Mammary epithelial cell (primary cell): ENCODE measurements at regions not wholly inside any gene's neighbourhood (a gene's known extent, or its start where the extent isn't known, plus 50 kb on each side); places are given as distances from the start of the nearest gene placed in this dataset.
"Not testable (repeated sequence)": the region's sequence is repeated elsewhere in the genome, so short reads cannot be mapped to it uniquely, and the experiment has no call there.

Experiments
- CTCF ChIP-seq, 2 donors: IDR thresholded peaks in 1 of 2; conservative IDR thresholded peaks in 1 of 2; 2 replicates each; pipeline ENCODE4 v1.5.1; 2011 to 2012; ENCODE audit warnings: inconsistent platforms in 2 of 2, low read length in 2 of 2, mild to moderate bottlenecking in 2 of 2, control low read depth in 1 of 2, low read depth in 1 of 2; ENCODE audit not compliant: insufficient read depth in 1 of 2; ENCODE audit errors: extremely low read depth in 1 of 2
- EZH2 ChIP-seq: IDR thresholded peaks from 2 replicates; pipeline ENCODE4 v1.6.1; 2012; ENCODE audit warnings: low read length, inconsistent platforms, borderline replicate concordance

- TF ChIP-seq CTCF (conservative IDR thresholded peaks at IDR 0.05 in 1 of 2, IDR thresholded peaks at IDR 0.05 in 1 of 2; ENCODE audit: extremely low read depth in 1 of 2, insufficient read depth in 1 of 2, low read depth in 1 of 2, low read length in 2 of 2); EZH2: not testable (repeated sequence)
Measured at GRCh38 chr1:120529475-120530089, 114.7 kb downstream of the NBPF8 start.
